SK-N-SH (cell line): ENCODE measurements at regions not wholly inside any gene's neighbourhood (a gene's known extent, or its start where the extent isn't known, plus 50 kb on each side); places are given as distances from the start of the nearest gene placed in this dataset.

ENCODE experiments used
- CTCF ChIA-PET: fragments of 300-600, 350-600 bp; formaldehyde crosslinking; extraction: SDS; loops from one replicate; lab custom pipeline; 2021; lab: Yijun Ruan, JAX
- POLR2A ChIA-PET: fragments of 350-600 bp; sonication (Branson Sonifier 250); formaldehyde crosslinking; extraction: SDS; loops from one replicate; lab custom pipeline; 2020; ENCODE audit warnings: antibody characterized with exemption, inconsistent platforms; lab: Yijun Ruan, JAX
- DNase-seq: peaks from one replicate; pipeline ENCODE4 v3.0.0; 2012
- H2AFZ ChIP-seq: fragments of 200-600 bp; sonication (generic); 2 replicates; pipeline ENCODE4 v1.8.1; 2016; ENCODE audit warnings: antibody characterized with exemption, mild to moderate bottlenecking, low read depth
- H3F3A ChIP-seq: fragments of 200-600 bp; sonication (generic); replicated peaks from 2 replicates; pipeline ENCODE3; 2016; ENCODE audit warnings: antibody characterized with exemption, mild to moderate bottlenecking; ENCODE audit not compliant: insufficient read depth
- H3K27ac ChIP-seq, 2 experiments: fragments of 200-500 bp in 1 of 2; fragments of 200-600 bp in 1 of 2; sonication (Bioruptor generic) in 1 of 2; sonication (generic), shearing (Covaris generic) in 1 of 2; 2 replicates each; pipeline versions ENCODE4 v1.5.1 to v1.6.1; 2014 to 2016; ENCODE audit warnings: low read depth in 2 of 2, inconsistent platforms in 1 of 2, low read length in 1 of 2, mild to moderate bottlenecking in 1 of 2, mixed read lengths in 1 of 2
- H3K27me3 ChIP-seq: fragments of 200-600 bp; sonication (generic), shearing (Covaris generic); 2 replicates; pipeline ENCODE4 v1.6.1; 2016; ENCODE audit warnings: mixed run types; ENCODE audit not compliant: insufficient read depth
- H3K36me3 ChIP-seq, 2 experiments: fragments of 200-500 bp in 1 of 2; fragments of 200-600 bp in 1 of 2; sonication (Bioruptor generic) in 1 of 2; sonication (generic) in 1 of 2; replicated peaks in 1 of 2; 2 replicates each; pipeline versions ENCODE3 to v1.5.1; 2014 to 2016; ENCODE audit warnings: low read length in 1 of 2, mild to moderate bottlenecking in 1 of 2; ENCODE audit not compliant: insufficient read depth in 2 of 2, control insufficient read depth in 1 of 2
- H3K4me1 ChIP-seq, 2 experiments: fragments of 200-500 bp in 1 of 2; fragments of 200-600 bp in 1 of 2; sonication (Bioruptor generic) in 1 of 2; sonication (generic), shearing (Covaris generic) in 1 of 2; 2 replicates each; pipeline versions ENCODE4 v1.5.1 to v1.6.1; 2014 to 2016; ENCODE audit warnings: low read depth in 1 of 2, low read length in 1 of 2, mixed run types in 1 of 2; ENCODE audit not compliant: insufficient read depth in 2 of 2, control insufficient read depth in 1 of 2
- H3K4me2 ChIP-seq: fragments of 200-600 bp; sonication (generic), shearing (Covaris generic); 2 replicates; pipeline ENCODE4 v1.6.1; 2017; ENCODE audit warnings: mixed run types
- H3K4me3 ChIP-seq, 2 experiments: fragments of 200-500 bp in 1 of 2; fragments of 200-600 bp in 1 of 2; sonication (Bioruptor generic) in 1 of 2; sonication (generic), shearing (Covaris generic) in 1 of 2; 2 replicates each; pipeline versions ENCODE4 v1.5.1 to v1.8.1; 2014 to 2016; ENCODE audit warnings: low read depth in 2 of 2, inconsistent platforms in 1 of 2, low read length in 1 of 2, mild to moderate bottlenecking in 1 of 2, mixed read lengths in 1 of 2, moderate library complexity in 1 of 2
- H3K79me2 ChIP-seq: fragments of 200-600 bp; sonication (generic); 2 replicates; pipeline ENCODE4 v1.8.1; 2017; ENCODE audit warnings: mild to moderate bottlenecking; ENCODE audit not compliant: insufficient read depth
- H3K9ac ChIP-seq: fragments of 200-600 bp; sonication (generic); 2 replicates; pipeline ENCODE4 v1.6.1; 2017; ENCODE audit warnings: mixed run types
- H3K9me2 ChIP-seq: fragments of 200-600 bp; sonication (generic); 2 replicates; pipeline ENCODE4 v1.6.1; 2017; ENCODE audit warnings: mixed run types
- H3K9me3 ChIP-seq: fragments of 200-600 bp; sonication (generic); 2 replicates; pipeline ENCODE4 v1.6.1; 2017; ENCODE audit warnings: mixed run types, mild to moderate bottlenecking, moderate library complexity
- H4K20me1 ChIP-seq: fragments of 200-600 bp; sonication (generic); 2 replicates; pipeline ENCODE4 v1.6.1; 2017; ENCODE audit warnings: mild to moderate bottlenecking, mixed run types; ENCODE audit not compliant: insufficient read depth
- CHD2 ChIP-seq: fragments of 150-350 bp; IDR thresholded peaks from 2 replicates; pipeline ENCODE4 v1.6.1; 2018; ENCODE audit warnings: low read length; ENCODE audit not compliant: partially characterized antibody
- ELF1 ChIP-seq: IDR thresholded peaks from 2 replicates; pipeline ENCODE4 v1.4.0; 2012
- FOSL2 ChIP-seq: IDR thresholded peaks from 2 replicates; pipeline ENCODE4 v1.4.0; 2012; ENCODE audit warnings: low read depth, mild to moderate bottlenecking, moderate library complexity, borderline replicate concordance
- FOXJ3 ChIP-seq: sonication (generic); formaldehyde crosslinking; IDR thresholded peaks from 2 replicates; pipeline ENCODE4 v1.5.1; 2020; ENCODE audit warnings: mild to moderate bottlenecking, missing genetic modification reagents
- FOXM1 ChIP-seq: IDR thresholded peaks from 2 replicates; pipeline ENCODE4 v1.4.0; 2012; ENCODE audit warnings: low read depth, mild to moderate bottlenecking
- GABPA ChIP-seq: IDR thresholded peaks from 2 replicates; pipeline ENCODE4 v1.4.0; 2012; ENCODE audit warnings: low read depth, mild to moderate bottlenecking
- JUND ChIP-seq: IDR thresholded peaks from 2 replicates; pipeline ENCODE4 v1.4.0; 2012
- MEF2A ChIP-seq: IDR thresholded peaks from 2 replicates; pipeline ENCODE4 v1.4.0; 2012; ENCODE audit warnings: low read depth, borderline replicate concordance
- MXI1 ChIP-seq: IDR thresholded peaks from 2 replicates; pipeline ENCODE4 v1.6.1; 2012; ENCODE audit warnings: mild to moderate bottlenecking, low read depth, low read length, improper control_type of control experiment
- NFIC ChIP-seq: IDR thresholded peaks from 2 replicates; pipeline ENCODE4 v1.4.0; 2012; ENCODE audit warnings: borderline replicate concordance
- NRF1 ChIP-seq: IDR thresholded peaks from 2 replicates; pipeline ENCODE4 v1.6.1; 2012; ENCODE audit warnings: low read depth, mild to moderate bottlenecking, low read length
- RAD21 ChIP-seq: IDR thresholded peaks from 2 replicates; pipeline ENCODE4 v1.6.1; 2012; ENCODE audit warnings: mild to moderate bottlenecking, low read length
- RCOR1 ChIP-seq: fragments of 150-350 bp; IDR thresholded peaks from 2 replicates; pipeline ENCODE4 v1.6.1; 2017; ENCODE audit warnings: antibody characterized with exemption, low read length
- RFX5 ChIP-seq: IDR thresholded peaks from 2 replicates; pipeline ENCODE4 v1.6.1; 2012; ENCODE audit warnings: mild to moderate bottlenecking, improper control_type of control experiment, low read length
- SMC3 ChIP-seq: IDR thresholded peaks from 2 replicates; pipeline ENCODE4 v1.6.1; 2012; ENCODE audit warnings: low read depth, low read length, improper control_type of control experiment
- TAF1 ChIP-seq: IDR thresholded peaks from 2 replicates; pipeline ENCODE4 v1.6.1; 2012; ENCODE audit warnings: low read depth, mild to moderate bottlenecking, low read length, moderate library complexity, borderline replicate concordance
- TCF12 ChIP-seq: IDR thresholded peaks from 2 replicates; pipeline ENCODE4 v1.4.0; 2012
- TEAD4 ChIP-seq: IDR thresholded peaks from 2 replicates; pipeline ENCODE4 v1.4.0; 2012; ENCODE audit warnings: mild to moderate bottlenecking, borderline replicate concordance; ENCODE audit not compliant: insufficient read depth
- YY1 ChIP-seq: IDR thresholded peaks from 2 replicates; pipeline ENCODE4 v1.4.0; 2012; ENCODE audit warnings: low read depth, mild to moderate bottlenecking
- WGBS: methylation state at CpG from one replicate; pipeline ENCODE4 v1.1.6; 2017; ENCODE audit warnings: low lambda C conversion rate; 5-methylcytosine and 5-hydroxymethylcytosine counted together
- TF ChIP-seq, protein P1 (sequence below): IDR thresholded peaks from 2 replicates; pipeline ENCODE4; 2012
- TF ChIP-seq, protein P2 (sequence below): IDR thresholded peaks from 2 replicates; pipeline ENCODE4 v1.4.0; 2012; ENCODE audit warnings: low read depth, borderline replicate concordance
- TF ChIP-seq, protein P3 (sequence below): fragments of 200-600 bp; sonication (generic); IDR thresholded peaks from 2 replicates; pipeline ENCODE4 v1.6.1; 2017; ENCODE audit warnings: antibody characterized with exemption, mild to moderate bottlenecking, moderate library complexity
- TF ChIP-seq, protein P4 (sequence below): IDR thresholded peaks from 2 replicates; pipeline ENCODE4 v1.4.0; 2012; ENCODE audit warnings: low read depth, borderline replicate concordance
- TF ChIP-seq, protein P5 (sequence below): fragments of 150-350 bp; IDR thresholded peaks from 2 replicates; pipeline ENCODE4 v1.6.1; 2016; ENCODE audit warnings: mild to moderate bottlenecking, low read depth, low read length

DNA sequence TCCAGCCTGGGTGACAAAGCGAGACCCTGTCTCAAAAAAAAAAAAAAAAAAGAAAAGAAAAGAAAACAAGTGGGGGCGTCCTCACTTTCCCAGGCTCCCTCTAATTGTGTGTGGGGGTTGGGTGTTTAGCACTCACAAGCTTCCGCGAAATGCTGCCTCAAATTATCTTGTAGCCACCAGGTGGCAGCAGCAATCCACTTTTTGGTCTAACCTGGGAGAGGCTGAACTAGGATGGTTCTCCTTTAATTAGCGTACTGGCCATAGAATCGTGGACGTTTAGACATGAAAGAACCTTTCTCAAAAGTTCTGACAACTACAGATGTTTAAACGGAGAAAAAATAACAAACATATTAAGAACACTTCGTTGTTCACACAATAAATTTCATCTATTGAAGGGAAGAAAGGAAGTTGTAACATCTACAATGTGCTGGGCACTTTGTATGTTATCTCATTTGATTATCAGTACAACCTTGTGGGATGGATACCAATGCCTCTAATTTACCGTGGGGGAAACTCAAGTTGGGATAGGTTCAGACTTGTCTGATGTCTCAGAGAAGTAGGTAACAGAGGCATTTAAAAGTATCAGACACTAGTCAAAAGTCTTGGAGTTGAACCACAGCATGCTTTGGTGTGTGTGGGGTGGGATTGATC lies 122.7 kb upstream of the NABP1 start:
- DNase-seq = peak; percentile 72
- Histone ChIP-seq H3K9me3 (no peaks in the 10 kb centered on the region), H3K27ac (no peak overlapping the region), H3K4me2 (0 out of 2 replicates have a peak overlapping the region, but pooled peaks have one; percentile 26), H3K27me3 (no peaks in the 10 kb centered on the region), H3K4me1 (peaks cover 0 to 3% of the 10 kb centered on the region in 2 experiments; a peak in 1 of 4 replicates), H3K9ac (no peak overlapping the region), H2AFZ (no peak overlapping the region), H3K4me3 (peak overlapping the region in 1 of 2 experiments; percentile 39; a peak in 1 of 4 replicates), H3K9me2 (no peaks in the 10 kb centered on the region), H3K79me2 (no peaks in the 10 kb centered on the region), H3K36me3 (no peaks in the 10 kb centered on the region), H3F3A (no peaks in the 10 kb centered on the region), H4K20me1 (no peaks in the 10 kb centered on the region)
- WGBS = 8% methylated on average over 10 of the region's 10 CpGs
- POLR2A ChIA-PET = no interaction called here
- no peak for TF ChIP-seq GABPA
- no peak for TF ChIP-seq JUND
- TF ChIP-seq FOXM1 = no peak
- TF ChIP-seq MXI1 = no peak
- TF ChIP-seq YY1 = no peak
- TF ChIP-seq, protein P1, sequence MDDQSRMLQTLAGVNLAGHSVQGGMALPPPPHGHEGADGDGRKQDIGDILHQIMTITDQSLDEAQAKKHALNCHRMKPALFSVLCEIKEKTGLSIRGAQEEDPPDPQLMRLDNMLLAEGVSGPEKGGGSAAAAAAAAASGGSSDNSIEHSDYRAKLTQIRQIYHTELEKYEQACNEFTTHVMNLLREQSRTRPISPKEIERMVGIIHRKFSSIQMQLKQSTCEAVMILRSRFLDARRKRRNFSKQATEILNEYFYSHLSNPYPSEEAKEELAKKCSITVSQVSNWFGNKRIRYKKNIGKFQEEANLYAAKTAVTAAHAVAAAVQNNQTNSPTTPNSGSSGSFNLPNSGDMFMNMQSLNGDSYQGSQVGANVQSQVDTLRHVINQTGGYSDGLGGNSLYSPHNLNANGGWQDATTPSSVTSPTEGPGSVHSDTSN = no peak
- no peak for TF ChIP-seq MEF2A
- TF ChIP-seq NFIC = no peak
- no peak for TF ChIP-seq NRF1
- peak; percentile 80 for TF ChIP-seq SMC3
- peak; percentile 57 for TF ChIP-seq CHD2
- no peak for TF ChIP-seq FOXJ3 (CRISPR knock-in tag)
- TF ChIP-seq, protein P2, sequence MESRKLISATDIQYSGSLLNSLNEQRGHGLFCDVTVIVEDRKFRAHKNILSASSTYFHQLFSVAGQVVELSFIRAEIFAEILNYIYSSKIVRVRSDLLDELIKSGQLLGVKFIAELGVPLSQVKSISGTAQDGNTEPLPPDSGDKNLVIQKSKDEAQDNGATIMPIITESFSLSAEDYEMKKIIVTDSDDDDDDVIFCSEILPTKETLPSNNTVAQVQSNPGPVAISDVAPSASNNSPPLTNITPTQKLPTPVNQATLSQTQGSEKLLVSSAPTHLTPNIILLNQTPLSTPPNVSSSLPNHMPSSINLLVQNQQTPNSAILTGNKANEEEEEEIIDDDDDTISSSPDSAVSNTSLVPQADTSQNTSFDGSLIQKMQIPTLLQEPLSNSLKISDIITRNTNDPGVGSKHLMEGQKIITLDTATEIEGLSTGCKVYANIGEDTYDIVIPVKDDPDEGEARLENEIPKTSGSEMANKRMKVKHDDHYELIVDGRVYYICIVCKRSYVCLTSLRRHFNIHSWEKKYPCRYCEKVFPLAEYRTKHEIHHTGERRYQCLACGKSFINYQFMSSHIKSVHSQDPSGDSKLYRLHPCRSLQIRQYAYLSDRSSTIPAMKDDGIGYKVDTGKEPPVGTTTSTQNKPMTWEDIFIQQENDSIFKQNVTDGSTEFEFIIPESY = no peak
- no peak for TF ChIP-seq TAF1
- TF ChIP-seq RAD21 = peak; percentile 89
- no peak for TF ChIP-seq RCOR1
- TF ChIP-seq, protein P3, sequence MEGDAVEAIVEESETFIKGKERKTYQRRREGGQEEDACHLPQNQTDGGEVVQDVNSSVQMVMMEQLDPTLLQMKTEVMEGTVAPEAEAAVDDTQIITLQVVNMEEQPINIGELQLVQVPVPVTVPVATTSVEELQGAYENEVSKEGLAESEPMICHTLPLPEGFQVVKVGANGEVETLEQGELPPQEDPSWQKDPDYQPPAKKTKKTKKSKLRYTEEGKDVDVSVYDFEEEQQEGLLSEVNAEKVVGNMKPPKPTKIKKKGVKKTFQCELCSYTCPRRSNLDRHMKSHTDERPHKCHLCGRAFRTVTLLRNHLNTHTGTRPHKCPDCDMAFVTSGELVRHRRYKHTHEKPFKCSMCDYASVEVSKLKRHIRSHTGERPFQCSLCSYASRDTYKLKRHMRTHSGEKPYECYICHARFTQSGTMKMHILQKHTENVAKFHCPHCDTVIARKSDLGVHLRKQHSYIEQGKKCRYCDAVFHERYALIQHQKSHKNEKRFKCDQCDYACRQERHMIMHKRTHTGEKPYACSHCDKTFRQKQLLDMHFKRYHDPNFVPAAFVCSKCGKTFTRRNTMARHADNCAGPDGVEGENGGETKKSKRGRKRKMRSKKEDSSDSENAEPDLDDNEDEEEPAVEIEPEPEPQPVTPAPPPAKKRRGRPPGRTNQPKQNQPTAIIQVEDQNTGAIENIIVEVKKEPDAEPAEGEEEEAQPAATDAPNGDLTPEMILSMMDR = peak; percentile 87
- no peak for TF ChIP-seq FOSL2
- peak; percentile 34; the same call in 1 of the 2 replicates for TF ChIP-seq ELF1
- TF ChIP-seq TEAD4 = no peak
- no peak for TF ChIP-seq RFX5
- TF ChIP-seq, protein P4, sequence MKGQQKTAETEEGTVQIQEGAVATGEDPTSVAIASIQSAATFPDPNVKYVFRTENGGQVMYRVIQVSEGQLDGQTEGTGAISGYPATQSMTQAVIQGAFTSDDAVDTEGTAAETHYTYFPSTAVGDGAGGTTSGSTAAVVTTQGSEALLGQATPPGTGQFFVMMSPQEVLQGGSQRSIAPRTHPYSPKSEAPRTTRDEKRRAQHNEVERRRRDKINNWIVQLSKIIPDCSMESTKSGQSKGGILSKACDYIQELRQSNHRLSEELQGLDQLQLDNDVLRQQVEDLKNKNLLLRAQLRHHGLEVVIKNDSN = no peak
- TF ChIP-seq TCF12 = no peak
- TF ChIP-seq, protein P5, sequence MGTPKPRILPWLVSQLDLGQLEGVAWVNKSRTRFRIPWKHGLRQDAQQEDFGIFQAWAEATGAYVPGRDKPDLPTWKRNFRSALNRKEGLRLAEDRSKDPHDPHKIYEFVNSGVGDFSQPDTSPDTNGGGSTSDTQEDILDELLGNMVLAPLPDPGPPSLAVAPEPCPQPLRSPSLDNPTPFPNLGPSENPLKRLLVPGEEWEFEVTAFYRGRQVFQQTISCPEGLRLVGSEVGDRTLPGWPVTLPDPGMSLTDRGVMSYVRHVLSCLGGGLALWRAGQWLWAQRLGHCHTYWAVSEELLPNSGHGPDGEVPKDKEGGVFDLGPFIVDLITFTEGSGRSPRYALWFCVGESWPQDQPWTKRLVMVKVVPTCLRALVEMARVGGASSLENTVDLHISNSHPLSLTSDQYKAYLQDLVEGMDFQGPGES = no peak
- CTCF ChIA-PET = interaction anchor here (0.6 to 6.8 kb wide), 35 partner anchors 10 to 1769 kb away, joined by 3 to 46 read pairs (median 4); no protein-coding TSS in a partner anchor
